Cortex of kidney (tissue), 1 donor: ENCODE measurements at regions not wholly inside any gene's neighbourhood (a gene's known extent, or its start where the extent isn't known, plus 50 kb on each side); places are given as distances from the start of the nearest gene placed in this dataset.

ENCODE experiments used
- DNase-seq: peaks from one replicate; lab custom pipeline; 2025; lab: John Stamatoyannopoulos, UW

DNA sequence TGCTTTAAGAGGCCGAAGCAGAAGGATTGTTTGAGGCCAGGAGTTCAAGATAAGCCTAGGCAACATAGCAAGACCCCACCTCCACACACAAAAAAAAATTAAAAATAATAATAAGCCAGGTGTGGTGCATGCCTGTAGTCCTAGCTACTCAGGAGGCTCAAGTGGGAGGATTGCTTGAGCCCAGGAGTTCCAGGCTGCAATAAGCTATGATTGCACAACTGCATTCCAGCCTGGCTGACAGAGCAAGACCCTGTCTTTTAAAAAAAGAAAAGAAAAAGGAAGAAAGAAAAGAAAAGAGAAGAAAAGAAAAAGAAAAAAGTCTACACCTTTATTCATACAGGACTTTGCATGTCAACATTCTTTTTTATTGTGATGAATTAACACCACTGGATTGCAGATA is 2125.8 kb downstream of the MAT2B start:
- no peak for DNase-seq

DNA sequence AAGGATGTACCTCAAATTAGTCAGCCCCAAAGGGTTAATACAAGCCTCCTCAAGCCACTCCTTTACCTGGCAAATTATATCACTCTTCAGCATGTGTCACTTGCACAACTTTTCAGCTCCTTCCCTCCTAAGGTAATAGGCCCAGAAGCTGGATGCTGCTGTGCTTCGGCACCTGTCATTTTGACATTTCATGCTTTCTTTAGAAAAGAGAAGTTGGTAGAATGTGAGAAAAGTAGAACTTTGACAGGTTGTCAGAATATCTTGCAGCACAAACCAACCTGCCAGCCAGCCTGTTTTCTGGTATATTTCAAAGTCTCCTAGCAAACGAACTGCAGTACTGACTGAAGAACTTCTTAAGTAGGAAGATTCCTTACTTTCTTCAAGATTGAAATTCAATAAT is 2136.9 kb downstream of the MAT2B start:
- no peak for DNase-seq

DNA sequence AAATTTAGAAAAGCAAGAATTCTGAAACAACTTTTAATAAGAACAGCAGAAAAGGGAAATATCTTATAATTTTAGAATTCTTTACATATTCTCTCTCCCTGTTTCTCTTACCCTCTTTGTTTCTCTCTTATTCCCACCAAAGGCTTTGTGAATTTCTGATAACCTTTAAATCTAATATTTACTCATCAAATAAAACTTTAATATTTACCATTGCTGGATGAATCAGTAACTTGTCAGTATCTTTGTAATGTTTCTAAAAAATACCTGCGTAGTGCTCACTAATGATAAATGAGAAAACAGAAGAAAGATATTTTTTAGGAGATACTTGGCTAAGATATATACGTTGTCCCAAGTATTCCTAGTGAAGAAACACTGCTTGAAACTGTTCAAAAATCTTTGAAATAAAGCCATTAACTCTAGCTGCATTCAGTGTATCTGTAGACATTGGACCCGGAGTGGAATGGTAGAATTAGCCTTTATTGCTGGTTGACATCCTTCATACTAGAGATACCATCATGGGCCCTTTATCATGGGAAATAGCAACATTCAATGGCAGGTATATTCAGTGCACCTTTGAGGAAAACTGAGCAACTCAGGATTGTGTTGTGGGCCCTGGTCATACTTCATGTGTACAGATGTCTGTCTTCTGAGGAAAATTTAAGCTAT is 2160.4 kb downstream of the MAT2B start:
- DNase-seq, result no peak

DNA sequence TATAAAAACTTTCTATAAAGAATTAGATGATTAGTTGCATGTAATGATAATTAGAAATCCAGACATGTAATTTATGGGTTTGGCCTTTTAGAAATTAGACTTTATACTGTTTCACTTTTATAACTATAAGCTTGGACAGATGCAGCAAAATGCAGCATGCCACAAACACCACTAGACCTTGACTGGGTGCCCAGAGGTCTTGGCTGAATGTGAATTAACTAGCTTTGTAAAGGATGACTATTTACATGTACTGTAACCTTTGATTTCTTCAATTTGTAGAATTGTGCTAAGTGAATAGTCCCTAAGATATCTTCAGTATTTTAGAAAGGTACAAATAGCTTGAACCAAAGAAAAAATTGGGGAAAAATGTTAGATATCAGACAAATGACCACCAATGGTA is 2168.1 kb downstream of the MAT2B start:
- DNase-seq, result no peak

DNA sequence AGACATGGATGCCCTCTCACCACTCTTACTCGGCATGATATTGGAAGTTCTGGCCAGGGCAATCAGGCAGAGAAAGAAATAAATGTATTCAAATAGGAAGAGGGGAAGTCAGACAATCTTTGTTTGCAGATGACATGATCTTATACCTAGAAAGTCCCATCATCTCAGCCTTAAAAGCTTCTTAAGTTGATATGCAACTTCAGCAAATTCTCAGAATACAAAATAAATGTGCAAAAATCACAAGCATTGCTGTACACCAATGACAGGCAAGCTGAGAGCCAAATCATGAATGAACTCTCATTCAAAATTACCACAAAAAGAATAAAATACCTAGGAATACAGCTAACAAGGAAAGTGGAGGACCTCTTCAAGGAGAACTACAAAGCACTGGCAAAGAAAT is 2190.4 kb downstream of the MAT2B start:
- no peak for DNase-seq

DNA sequence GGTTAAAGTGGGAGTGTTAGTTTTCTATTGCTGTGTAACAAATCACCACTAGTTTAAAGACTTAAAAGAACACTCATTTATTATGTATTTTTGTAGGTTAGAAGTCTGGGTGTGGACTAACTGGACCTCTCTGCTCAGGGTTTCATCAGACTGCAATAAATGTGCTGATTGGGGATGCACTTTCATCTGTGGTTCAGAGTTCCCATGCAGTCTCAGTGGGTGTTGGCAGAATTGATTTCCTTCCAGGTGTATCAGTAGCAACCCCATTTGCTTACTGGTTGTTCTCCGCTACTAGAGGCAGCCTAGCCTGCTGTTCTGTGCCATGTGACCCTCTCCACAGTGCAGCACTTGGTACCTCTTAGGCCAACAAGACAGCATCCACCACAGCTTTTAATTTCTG is 2200.5 kb downstream of the MAT2B start:
- DNase-seq, result no peak

DNA sequence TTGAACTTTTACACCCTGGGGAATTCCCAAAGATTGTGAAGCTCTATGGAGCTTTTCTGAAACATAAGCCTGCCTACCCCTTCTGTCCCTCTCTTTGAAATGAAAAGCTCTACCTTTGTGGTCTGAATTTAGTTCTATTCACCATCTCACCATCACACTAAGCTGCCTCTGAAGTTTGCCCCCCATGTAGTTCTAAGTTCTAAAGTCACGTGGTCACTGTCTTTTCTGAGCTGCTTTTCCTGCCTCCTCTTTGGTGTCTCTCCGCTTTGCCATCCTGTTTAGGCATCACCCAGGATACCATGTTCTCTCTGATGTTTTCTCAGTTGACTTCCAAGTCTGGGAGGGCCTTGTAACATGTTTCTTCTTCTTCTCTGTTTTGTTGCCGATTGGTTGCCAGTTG is 2206.6 kb downstream of the MAT2B start:
- DNase-seq, result no peak

DNA sequence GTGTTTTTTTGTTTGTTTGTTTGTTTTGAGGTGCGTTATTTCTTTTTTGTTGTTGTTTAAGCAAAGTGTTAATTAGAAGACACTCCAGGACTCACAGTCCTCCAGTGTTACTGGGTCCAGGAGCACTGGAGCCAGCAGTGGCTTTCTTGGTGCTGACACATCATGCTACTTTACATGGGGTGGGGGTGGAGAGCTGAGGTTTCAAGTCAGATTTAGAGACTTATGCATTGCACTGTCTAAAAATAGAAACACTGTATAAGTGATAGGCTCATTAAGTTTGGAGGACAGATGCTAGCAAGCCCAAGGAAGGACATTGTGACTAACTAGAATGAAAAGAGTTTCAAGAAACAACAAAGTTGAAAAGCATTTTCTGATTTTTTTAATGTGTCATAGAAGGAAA is 2209.2 kb downstream of the MAT2B start:
- DNase-seq, result no peak

DNA sequence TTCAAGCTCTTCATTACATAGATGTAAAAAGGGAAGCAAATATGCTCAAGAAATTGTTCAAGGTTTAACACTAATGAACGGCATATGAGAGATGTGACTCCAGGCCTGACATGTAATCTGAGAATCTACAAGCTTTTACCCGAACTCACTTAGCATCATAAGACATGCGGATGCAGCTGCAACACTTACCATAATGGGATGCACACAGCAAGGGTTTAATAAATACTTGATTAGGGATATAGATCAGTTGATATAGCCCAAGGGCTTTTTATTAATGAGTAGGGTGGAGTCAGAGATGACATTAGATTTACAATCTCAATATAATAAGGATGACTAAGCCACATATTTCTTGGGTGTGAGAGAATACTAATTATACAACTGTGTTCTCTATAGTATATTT is 2215.5 kb downstream of the MAT2B start:
- DNase-seq, result no peak

DNA sequence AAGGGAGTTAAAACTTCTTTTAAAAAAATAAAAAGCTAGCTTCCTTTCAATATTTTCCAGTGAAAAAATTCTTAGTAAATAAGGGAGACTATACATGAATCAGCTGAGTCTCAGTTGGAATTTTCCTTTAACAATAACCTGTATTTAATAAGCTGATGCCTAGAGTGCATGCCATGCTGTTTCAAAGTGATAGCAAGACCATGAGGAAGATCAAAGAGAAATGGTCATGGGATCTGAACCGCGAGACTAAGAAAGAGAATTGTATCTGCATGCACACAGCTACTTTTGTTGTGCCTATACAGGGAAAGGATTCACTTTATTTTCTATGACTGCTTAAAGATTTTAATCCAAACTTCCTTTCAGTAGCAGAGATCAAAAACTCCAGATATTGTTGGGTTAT is 2217.0 kb downstream of the MAT2B start:
- no peak for DNase-seq

DNA sequence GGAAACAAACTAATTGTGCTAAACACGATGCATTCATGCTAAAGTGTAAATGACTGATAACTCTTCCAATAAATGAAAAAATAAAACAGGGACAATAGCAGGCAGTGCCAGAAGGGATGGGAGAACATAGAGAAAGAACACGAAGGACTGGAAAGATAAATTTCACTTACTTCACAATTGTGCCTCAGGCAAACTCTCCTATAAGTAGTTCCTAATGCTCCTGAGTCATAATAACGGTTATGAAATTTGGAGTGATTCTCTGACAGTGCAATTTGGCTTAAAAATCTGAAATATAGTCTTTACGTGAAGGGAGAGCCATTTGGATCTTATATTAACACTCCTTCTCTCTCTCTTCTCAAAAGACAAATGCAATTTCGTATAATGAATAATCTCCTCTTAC is 2218.5 kb downstream of the MAT2B start:
- DNase-seq, result no peak

DNA sequence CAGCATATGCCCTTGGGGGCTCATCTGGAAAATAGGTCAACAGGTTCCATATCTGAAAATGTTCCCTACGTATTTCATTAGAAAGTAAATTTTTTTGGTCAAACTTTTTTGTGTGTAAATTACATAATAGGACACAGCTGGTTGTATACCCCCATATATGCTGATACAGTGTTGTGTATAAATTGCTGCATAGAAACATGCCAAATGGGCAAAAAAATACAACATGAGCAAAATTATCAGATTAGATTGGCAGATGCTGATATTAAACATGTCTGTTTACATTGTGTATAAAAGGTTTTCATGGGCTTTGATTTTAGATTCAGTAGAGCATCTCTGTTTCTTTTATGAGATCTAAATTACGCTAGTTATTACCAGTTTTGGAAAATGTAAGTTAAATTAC is 2223.0 kb downstream of the MAT2B start:
- no peak for DNase-seq

DNA sequence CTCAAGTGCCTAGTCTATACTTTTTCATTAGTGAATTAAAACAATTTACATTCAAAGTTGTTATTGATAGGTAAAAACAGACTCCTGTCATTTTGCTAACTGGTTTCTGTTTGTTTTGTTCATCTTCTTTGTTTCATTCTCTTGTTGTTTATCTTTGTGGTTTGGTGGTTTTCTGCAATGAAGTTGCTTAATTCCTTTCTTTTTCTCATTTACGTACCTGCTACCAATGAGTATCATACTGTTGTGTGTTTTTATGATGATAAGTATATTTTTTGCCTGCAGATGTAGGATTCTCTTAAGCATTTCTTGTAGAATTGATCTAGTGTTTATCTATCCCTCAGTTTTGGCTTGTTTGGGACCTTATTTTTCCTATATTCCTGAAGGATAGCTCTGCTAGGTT is 2230.0 kb downstream of the MAT2B start:
- no peak for DNase-seq

DNA sequence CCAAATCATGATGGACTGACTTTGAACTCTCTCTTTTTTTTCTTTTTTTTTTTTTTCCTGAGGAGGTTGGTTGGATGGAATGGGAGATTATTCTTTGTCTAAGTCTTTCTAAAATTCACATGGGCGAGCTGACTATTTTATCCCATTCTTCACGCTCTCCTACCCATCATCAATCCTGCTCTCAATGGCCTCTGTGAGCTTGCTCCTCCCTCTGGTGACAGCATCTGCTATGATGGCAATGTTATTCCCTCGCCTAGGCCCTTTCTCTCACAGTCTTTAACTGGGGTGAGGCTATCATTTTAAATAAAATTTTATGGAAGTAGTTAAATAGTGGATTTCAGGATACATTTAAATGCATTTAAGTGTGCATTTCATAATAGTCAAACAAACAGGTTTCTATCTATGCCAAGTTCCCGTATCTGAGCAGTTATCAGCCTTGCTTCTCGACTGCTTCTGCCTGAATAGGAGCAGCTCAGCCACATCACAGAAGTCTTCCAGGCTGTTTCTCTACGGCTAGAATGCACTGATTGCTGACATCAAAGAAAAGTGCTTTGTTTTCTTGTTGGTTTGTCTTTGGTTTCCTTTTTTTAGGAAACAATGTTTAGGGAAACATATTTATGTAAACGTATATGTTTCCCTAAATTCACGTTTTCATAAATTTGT is 2233.8 kb downstream of the MAT2B start:
- DNase-seq, result no peak

DNA sequence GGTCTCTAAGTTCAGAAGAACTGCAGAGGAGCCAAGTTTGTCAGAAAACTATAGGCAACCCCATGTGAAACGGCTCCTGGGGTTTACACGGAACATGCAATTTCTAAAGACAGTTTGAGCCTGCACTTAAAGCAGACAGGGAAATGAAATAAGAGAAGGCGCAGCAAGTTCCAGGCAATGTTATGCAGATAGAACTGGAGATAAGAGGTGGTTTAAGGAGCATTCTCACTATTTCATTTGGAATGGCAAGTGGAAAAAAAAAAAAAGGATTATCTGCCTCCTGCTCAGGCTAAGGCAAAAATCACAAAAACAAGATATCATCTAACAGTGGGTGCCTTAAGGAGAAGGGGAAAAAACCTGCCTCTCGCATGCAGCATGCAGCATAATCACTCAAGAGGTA is 2252.4 kb downstream of the MAT2B start:
- DNase-seq, result no peak

DNA sequence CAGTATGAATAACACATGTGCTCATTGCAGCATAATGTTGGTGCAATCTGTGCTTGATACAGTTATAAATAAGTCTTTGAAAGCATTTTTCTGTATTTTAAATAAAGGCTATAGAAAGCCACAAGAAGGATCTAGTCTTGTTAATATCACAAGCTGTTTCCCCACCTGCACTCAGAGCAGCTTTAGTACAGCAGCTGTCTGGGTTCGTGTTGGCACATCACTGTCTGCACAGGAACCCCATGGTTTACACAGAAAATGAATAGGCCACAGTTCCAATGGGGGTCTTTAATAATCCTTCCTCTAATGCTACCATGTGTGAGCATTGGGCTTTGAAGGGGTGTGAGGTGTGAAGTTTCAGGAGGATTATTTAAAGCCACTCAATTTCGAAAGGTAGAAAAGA is 2269.7 kb downstream of the MAT2B start:
- DNase-seq, result no peak

DNA sequence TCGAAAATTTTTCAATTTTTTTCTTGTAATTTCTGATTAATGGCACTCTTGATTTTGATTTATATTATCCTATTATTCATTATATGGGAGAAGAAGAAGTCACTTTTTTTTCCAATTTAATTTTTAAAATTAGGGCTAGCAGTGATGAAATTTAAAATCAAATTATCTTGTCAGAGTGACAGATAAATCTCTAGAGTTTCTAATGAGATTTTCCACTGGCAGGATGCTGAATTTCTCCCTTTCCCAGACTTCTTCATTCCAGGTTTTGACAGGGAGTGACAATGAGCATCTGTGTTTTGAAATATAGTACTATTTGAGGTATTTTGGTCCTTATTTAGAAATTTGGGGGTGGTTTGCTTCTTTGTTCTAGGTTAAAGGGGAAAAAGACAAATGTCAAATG is 2274.1 kb downstream of the MAT2B start:
- DNase-seq, result no peak

DNA sequence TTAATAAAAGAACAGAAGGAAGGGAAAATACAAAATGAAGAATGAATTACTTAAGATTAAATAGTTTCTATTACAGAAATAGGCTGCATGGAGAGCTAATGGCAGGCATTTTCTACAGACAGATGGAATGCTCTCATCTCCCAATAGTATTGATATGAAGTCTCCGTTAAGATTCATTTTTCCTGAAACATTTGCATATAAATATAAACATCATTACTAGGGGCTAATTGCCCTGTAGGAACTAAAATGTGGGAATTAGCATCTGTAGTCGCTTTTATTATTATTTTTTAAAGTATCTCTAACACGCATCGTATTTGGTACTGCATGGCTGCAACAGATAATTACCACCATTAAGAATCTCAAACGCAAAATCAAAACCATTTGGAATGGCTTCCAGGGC is 2275.5 kb downstream of the MAT2B start:
- DNase-seq, result no peak

DNA sequence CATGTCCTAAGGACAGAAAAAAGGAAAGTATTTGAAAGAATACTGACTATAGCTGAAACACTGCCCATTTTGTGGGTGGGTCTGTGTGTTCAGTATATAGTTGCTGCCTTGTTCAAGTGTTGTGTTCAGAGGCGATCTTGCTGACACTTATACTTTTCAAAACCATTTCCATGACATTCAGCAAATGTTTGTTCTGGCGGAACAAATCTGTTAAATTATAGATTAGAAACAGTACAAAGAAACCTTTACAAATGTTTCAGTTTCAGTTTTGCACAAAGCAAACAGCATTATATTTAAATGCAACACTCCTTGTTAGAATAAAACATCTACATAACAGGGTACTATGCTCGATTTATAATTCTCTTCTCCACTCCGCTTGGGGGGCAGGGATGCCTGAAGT is 2276.3 kb downstream of the MAT2B start:
- DNase-seq, result no peak

DNA sequence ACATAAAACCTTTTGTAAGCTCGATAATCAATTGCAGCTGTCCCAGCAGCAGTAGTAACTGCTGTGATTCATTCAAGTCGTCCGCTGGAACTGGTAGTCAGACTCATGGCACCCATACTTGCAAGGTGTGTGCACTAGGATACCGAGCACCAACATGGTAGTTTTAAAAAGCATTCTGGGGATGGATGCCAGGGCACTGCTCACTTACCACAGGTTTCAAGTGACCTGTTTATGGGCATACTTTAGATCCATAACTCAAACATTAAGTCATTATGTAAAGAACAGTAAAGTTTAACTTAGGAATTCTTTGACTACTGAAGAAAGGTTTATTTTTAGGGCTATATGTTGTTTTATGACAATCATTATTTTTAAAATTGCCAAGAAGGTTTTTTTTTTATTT is 2277.6 kb downstream of the MAT2B start:
- DNase-seq, result no peak

DNA sequence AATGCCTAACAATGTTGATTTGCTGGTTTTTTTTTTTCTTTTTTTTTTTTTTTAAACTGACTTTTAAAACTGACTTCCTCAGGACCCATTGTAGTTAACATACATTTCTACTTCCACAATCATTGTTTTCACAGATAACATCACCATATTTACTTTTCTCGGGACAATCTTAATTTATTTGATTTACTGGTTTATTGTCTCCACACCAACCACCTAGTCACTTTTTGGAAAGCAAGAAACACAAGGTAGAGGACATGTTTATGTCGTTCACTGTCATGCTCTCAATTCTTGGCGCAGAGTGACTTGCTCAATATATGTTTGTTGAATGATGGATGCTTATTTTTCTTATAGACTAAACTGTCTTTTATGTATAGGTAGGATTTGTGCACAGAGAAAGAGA is 2280.7 kb downstream of the MAT2B start:
- DNase-seq, result no peak

DNA sequence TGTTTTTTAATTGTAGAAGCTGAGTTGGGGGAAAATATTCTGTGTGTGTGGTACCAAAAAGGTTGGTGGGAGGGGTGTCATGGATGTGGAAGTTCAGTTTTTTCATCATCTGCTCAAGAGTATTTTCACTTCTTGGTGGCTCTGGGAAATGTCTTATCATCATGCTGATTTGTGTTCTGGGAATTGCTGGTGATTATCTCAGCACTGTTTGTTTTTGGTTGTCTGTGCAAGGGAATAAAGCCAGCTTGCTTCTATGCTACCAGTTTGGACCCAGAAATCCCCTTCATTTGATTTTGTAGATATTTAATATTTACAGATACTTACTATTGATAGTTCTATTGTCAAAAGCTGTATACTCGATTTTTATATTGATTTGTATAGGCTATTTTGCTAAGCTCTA is 2289.7 kb downstream of the MAT2B start:
- DNase-seq, result no peak

DNA sequence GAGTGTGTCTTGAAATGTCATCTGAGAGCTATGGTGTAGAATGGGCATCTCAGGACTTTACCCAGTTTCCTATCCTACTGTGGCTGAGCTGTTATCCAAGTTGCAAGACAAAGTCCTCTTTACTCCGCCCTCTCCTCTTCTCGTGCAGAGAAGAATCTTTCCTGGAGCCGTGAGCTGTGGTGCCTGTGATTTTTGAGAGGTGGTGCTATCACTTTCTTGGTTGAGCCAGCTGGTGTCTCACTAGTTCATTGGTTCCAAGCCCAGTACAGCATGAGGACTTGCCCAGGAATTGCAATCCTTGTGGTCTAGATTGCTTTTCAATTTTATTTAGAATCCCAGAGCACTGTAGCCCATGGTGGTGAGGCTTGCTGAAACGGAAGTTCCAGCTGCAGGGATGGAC is 2300.3 kb downstream of the MAT2B start:
- DNase-seq, result no peak

DNA sequence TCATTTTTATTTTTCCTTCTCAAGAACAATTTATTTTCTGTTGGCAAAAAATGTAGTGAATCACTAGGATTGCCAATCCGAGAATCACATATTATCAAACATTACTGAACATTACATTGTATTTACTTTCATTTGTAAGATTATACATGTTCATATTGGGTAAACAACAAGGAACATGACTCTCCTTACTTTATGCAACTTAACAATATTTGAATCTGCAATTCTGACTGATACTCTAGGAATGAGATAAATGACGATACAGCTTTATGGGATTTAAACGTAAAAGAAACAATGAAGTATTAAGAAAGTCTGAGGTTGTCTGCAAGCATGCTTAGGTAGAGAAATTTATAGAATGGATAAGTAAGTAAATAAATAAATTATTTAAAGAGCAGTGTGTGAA is 2302.9 kb downstream of the MAT2B start:
- no peak for DNase-seq
